IPS-15b (cell line): ENCODE measurements at regions not wholly inside any gene's neighbourhood (a gene's known extent, or its start where the extent isn't known, plus 50 kb on each side); places are given as distances from the start of the nearest gene placed in this dataset.
"Not testable (repeated sequence)": the region's sequence is repeated elsewhere in the genome, so short reads cannot be mapped to it uniquely, and the experiment has no call there.

Experiments
- H3K27me3 ChIP-seq: one replicate; pipeline ENCODE4 v1.6.1; 2013; ENCODE audit warnings: low read length; ENCODE audit not compliant: control insufficient read depth, insufficient read depth
- H3K36me3 ChIP-seq: one replicate; pipeline ENCODE4 v1.6.1; 2013; ENCODE audit warnings: low read length; ENCODE audit not compliant: control insufficient read depth, insufficient read depth
- H3K4me1 ChIP-seq: one replicate; pipeline ENCODE4 v1.6.1; 2013; ENCODE audit warnings: mild to moderate bottlenecking, low read length; ENCODE audit not compliant: control insufficient read depth, insufficient read depth
- H3K4me3 ChIP-seq: one replicate; pipeline ENCODE4 v1.5.1; 2013; ENCODE audit warnings: low read depth, low read length
- H3K9ac ChIP-seq: one replicate; pipeline ENCODE4 v1.6.1; 2013; ENCODE audit warnings: low read depth, mild to moderate bottlenecking, low read length
- H3K9me3 ChIP-seq: one replicate; pipeline ENCODE4 v1.6.1; 2013; ENCODE audit warnings: mild to moderate bottlenecking, low read length; ENCODE audit not compliant: control insufficient read depth, insufficient read depth

DNA sequence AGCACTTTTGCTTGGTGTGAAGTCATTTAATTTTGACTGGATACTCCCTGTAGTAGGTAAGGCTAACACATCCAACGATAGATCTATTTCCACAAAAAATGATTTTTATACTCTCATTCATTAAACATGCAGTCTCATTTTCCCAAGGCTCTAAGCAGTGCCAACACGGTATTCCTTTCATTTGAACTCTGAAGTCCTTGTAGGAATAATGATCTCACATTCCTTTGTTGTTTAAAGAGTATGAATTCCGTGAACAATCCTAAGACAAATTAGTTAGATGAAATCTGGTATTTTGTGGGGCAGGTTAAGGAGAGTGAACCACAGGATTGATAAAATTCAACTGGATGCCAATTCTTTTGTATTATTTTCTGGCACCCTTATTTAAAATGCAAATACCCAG lies 66.6 kb downstream of the LACC1 start:
- Histone ChIP-seq H3K4me3 (no peak overlapping the region), H3K36me3 (no peaks in the 10 kb centered on the region), H3K27me3 (no peaks in the 10 kb centered on the region), H3K9me3 (no peaks in the 10 kb centered on the region), H3K4me1 (no peaks in the 10 kb centered on the region), H3K9ac (no peak overlapping the region)

DNA sequence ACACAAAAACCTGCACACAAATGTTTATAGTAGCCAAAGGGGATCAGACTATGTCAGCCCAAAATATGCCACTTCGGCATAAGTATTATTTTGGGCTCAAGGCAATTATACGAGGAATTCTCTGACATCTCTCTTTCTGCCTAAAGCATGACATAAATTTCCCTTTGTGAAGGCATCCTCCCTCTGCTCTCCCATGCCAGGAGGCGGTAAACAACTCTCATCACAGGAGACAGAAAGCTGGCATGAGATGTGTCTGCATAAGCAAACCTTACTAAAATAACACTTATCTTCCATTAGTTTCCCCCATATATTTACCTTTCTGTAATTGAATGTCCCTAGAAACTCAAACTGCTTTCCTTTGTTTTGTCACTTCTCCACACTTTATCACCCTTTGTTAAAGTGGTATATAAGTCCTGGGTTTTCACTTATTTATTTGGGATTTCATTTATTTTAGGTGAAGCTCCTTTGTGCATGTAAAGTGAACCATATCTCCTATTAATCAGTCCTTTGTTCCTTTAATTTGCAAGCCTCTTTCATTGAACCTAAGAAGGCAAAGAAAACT lies 68.3 kb downstream of the LACC1 start:
- H3K27me3 ChIP-seq = no peaks in the 10 kb centered on the region
- H3K4me1 ChIP-seq = no peaks in the 10 kb centered on the region
- H3K9ac ChIP-seq = no peak overlapping the region
- no peak overlapping the region for H3K4me3 ChIP-seq
- no peaks in the 10 kb centered on the region for H3K9me3 ChIP-seq
- no peaks in the 10 kb centered on the region for H3K36me3 ChIP-seq

DNA sequence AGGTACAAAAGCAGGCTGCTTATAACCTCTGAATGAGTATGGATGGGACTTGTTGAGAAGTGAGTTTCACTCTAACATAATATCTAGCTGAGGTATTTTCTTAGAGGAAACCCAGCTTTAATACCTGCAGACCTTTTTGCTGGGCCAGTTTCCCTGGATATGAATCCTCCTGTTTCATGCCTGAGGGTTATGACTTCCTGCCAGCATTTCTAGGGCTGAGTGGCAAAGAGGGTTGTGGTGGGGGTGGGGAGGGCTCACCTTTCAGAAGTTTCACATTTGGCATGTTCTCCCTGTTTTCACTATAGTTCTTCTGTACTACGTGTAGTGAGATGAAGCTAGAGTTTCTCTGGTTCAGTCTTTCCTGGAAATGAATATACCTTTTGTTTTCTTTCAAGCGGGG lies 73.7 kb downstream of the LACC1 start:
- Histone ChIP-seq H3K4me3 (no peak overlapping the region), H3K36me3 (no peaks in the 10 kb centered on the region), H3K4me1 (no peaks in the 10 kb centered on the region), H3K9ac (no peak overlapping the region), H3K27me3 (no peaks in the 10 kb centered on the region), H3K9me3 (no peaks in the 10 kb centered on the region)

DNA sequence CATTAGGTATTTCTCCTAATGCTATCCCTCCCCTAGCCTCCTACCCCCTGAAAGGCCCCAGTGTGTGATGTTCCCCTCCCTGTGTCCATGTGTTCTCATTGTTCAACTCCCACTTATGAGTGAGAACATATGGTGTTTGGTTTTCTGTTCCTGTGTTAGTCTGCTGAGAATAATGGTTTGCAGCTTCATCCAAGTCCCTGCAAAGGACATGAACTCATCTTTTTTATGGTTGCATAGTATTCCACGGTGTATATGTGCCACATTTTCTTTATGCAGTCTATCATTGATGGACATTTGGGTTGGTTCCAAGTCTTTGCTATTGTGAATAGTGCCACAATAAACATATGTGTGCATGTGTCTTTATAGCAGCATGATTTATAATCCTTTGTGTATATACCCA lies 77.3 kb downstream of the LACC1 start:
- H3K9ac ChIP-seq, H3K4me1 ChIP-seq, H3K9me3 ChIP-seq, H3K27me3 ChIP-seq, H3K36me3 ChIP-seq, H3K4me3 ChIP-seq: not testable (repeated sequence)

DNA sequence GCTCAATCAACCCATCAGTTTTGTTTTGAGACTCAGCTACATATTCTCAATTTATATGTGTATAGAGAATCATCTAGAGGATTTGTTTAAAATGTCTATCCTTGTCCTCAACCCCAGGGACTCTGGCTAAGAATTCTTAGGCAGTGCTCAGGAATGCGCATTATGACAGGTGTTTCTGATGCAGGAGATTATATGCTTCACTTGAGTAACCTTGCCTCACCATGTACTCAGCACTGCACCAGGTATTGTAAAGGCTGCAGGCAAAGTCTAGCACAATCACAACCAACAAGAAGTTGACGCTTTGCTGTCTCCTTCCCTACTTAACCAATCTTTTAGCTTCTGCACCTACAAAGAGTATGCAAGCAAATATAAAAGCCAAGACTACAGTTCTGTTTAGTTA lies 79.6 kb downstream of the LACC1 start:
- H3K4me1 ChIP-seq = peaks cover 3% of the 10 kb centered on the region
- H3K27me3 ChIP-seq = no peaks in the 10 kb centered on the region
- H3K4me3 ChIP-seq = no peak overlapping the region
- H3K36me3 ChIP-seq = no peaks in the 10 kb centered on the region
- no peak overlapping the region for H3K9ac ChIP-seq
- no peaks in the 10 kb centered on the region for H3K9me3 ChIP-seq

DNA sequence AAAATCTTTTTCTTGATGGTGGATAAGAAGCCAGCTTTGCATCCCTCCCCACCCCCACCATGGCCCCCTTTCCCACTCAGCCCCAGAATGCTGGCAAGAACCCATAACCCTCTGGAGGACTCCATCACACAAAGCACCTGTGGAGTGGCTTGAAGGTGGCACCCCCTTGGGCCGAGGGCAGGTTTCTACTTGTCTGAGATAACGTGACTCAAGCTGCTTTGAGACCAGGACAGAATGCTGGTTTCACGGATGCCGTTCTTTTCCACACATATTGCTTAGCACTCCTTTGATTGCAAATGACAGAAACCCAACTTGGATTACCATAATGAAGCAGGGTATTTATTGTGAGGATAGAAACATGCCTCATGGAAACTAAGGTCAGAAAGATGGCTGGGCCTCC lies 82.2 kb downstream of the LACC1 start:
- no peaks in the 10 kb centered on the region for H3K27me3 ChIP-seq
- no peaks in the 10 kb centered on the region for H3K9me3 ChIP-seq
- no peak overlapping the region for H3K9ac ChIP-seq

DNA sequence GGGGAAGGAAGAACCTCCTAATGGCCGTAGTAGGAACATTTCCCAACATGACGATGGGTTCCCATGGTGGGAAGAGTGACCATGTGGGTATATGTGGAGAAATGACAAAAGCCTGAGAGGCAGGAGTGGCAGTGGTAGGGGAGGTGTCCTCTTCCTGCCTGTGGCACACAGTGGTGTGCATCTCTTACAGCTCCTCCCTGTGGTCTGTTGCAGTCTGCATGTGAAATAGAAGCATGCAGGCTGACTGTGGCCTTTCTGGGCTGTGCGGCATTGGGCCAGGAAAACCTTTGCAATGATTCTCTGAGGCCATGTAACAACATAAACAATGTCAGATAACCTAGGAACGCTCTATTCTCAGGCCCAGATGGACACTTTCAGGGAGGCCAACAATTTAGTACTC lies 84.0 kb downstream of the LACC1 start:
- Histone ChIP-seq H3K27me3 (no peaks in the 10 kb centered on the region), H3K4me1 (peaks cover 3% of the 10 kb centered on the region), H3K4me3 (no peak overlapping the region), H3K36me3 (peaks cover 2% of the 10 kb centered on the region), H3K9me3 (no peaks in the 10 kb centered on the region), H3K9ac (no peak overlapping the region)

More for the DNA sequence above, 82.2 kb downstream of the LACC1 start:
- Histone ChIP-seq H3K4me3 (no peak overlapping the region), H3K36me3 (no peaks in the 10 kb centered on the region), H3K4me1 (peaks cover 3% of the 10 kb centered on the region)

DNA sequence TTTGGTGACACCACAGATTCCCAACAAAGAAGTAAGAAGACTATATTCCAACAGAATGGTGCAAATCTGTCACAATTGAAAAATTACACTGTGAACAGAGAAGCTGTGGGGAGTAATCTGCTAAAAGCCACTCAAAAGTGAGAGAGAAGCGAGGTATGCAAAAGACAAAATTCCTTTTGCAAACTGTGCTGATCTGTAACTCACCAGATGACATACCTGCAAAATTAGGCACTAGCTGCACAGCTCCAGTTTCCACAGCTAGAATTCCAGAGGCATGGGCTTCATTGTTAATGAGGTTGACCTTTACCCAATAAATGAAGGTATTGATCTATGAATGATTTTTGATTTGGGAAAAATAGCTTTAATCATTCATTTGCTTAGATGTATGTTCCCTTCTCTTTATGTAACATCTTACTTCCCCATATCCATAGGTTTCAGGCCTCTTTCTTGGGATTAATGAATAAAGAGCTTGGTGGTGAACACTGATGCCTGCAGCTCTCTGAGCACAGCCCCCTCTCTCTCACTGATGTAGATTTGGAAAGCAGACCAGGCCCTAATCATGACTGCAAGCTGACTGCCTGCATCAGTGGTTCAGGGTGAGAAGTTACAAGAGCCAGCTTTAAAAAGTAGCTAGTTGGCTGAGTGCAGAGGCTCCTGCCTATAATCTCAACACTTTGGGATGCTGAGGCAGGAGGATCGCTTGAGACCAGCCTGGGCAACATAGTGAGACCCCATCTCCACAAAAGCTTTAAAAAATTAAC lies 85.2 kb downstream of the LACC1 start:
- no peak overlapping the region for H3K9ac ChIP-seq
- H3K4me1 ChIP-seq = no peaks in the 10 kb centered on the region
- no peaks in the 10 kb centered on the region for H3K27me3 ChIP-seq
- peaks cover 3% of the 10 kb centered on the region for H3K36me3 ChIP-seq
- no peak overlapping the region for H3K4me3 ChIP-seq
- H3K9me3 ChIP-seq = no peaks in the 10 kb centered on the region

DNA sequence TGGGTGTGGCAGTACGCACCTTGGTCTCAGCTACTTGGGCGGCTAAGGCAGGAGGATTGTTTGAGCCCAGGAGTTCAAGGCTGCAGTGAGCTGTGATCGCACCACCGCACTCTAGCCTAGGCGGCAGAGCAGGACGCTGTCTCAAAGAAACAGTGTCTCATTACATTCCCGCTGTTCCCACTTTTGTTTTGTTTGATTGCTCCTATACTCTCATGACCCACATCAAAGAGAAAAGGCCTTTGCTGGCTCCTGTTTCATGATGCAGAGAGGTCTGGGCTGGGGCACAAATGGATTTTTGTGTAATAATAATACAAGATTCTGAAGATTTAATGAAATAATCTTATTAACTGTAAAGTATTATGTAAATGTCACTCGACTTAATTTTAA lies 85.7 kb downstream of the LACC1 start:
- Histone ChIP-seq H3K9me3 (no peaks in the 10 kb centered on the region), H3K9ac (no peak overlapping the region), H3K36me3 (peaks cover 3% of the 10 kb centered on the region), H3K4me1 (no peaks in the 10 kb centered on the region), H3K4me3 (no peak overlapping the region), H3K27me3 (no peaks in the 10 kb centered on the region)

DNA sequence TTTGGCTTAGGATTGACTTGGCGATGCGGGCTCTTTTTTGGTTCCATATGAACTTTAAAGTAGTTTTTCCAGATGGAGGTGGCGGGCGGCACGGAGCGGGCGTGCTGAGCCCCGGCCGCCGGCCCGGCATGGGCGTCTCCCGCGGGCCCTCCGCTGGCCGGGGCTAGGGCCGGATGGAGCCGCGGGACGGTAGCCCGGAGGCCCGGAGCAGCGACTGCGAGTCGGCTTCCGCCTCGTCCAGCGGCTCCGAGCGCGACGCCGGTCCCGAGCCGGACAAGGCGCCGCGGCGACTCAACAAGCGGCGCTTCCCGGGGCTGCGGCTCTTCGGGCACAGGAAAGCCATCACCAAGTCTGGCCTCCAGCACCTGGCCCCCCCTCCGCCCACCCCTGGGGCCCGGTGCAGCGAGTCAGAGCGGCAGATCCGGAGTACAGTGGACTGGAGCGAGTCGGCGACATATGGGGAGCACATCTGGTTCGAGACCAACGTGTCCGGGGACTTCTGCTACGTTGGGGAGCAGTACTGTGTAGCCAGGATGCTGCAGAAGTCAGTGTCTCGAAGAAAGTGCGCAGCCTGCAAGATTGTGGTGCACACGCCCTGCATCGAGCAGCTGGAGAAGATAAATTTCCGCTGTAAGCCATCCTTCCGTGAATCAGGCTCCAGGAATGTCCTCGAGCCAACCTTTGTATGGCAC lies 88.7 kb downstream of the LACC1 start:
- H3K9me3 ChIP-seq, H3K4me3 ChIP-seq, H3K9ac ChIP-seq, H3K4me1 ChIP-seq, H3K36me3 ChIP-seq, H3K27me3 ChIP-seq: not testable (repeated sequence)

DNA sequence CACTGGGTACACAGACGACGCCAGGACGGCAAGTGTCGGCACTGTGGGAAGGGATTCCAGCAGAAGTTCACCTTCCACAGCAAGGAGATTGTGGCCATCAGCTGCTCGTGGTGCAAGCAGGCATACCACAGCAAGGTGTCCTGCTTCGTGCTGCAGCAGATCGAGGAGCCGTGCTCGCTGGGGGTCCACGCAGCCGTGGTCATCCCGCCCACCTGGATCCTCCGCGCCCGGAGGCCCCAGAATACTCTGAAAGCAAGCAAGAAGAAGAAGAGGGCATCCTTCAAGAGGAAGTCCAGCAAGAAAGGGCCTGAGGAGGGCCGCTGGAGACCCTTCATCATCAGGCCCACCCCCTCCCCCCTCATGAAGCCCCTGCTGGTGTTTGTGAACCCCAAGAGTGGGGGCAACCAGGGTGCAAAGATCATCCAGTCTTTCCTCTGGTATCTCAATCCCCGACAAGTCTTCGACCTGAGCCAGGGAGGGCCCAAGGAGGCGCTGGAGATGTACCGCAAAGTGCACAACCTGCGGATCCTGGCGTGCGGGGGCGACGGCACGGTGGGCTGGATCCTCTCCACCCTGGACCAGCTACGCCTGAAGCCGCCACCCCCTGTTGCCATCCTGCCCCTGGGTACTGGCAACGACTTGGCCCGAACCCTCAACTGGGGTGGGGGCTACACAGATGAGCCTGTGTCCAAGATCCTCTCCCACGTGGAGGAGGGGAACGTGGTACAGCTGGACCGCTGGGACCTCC lies 89.4 kb downstream of the LACC1 start:
- H3K36me3 ChIP-seq, H3K27me3 ChIP-seq, H3K4me3 ChIP-seq, H3K9me3 ChIP-seq, H3K9ac ChIP-seq, H3K4me1 ChIP-seq: not testable (repeated sequence)
